Stomach (tissue), 8 donors: ENCODE measurements at regions not wholly inside any gene's neighbourhood (a gene's known extent, or its start where the extent isn't known, plus 50 kb on each side); places are given as distances from the start of the nearest gene placed in this dataset.
A peak's percentile ranks its signal among the peaks of the same experiment; 100 is the strongest.

Source experiments
- DNase-seq, 2 donors: peaks; one replicate each; pipeline versions ENCODE4 v3.0.0 to v3.0.0-alpha.2; 2013 to 2019
- H3K27ac ChIP-seq, 5 donors: fragments of 200-600 bp in 4 of 5; sonication (generic) in 4 of 5; one replicate each; pipeline ENCODE4 v1.5.1; 2013 to 2019; ENCODE audit warnings: mild to moderate bottlenecking in 1 of 5, moderate library complexity in 1 of 5
- H3K27me3 ChIP-seq, 3 donors: fragments of 200-600 bp; sonication (generic); one replicate each; pipeline ENCODE4 v1.5.1; 2017 to 2019; ENCODE audit warnings: mixed run types in 1 of 3
- H3K36me3 ChIP-seq, 4 donors: fragments of 200-600 bp; sonication (generic); 1 replicate in 3 of 4; 2 replicates in 1 of 4; pipeline ENCODE4 v1.5.1; 2016 to 2019
- H3K4me1 ChIP-seq, 4 donors: fragments of 200-600 bp; sonication (generic); one replicate each; pipeline ENCODE4 v1.5.1; 2016 to 2019
- H3K4me3 ChIP-seq, 4 donors: fragments of 200-600 bp; sonication (generic) in 3 of 4; one replicate each; pipeline ENCODE4 v1.5.1; 2016 to 2019; ENCODE audit warnings: mild to moderate bottlenecking in 1 of 4
- H3K9me3 ChIP-seq, 4 donors: fragments of 200-600 bp; sonication (generic); one replicate each; pipeline ENCODE4 v1.5.1; 2016 to 2019
- EP300 ChIP-seq: sonication (generic); formaldehyde crosslinking; IDR thresholded peaks from one replicate; pipeline ENCODE4 v1.6.1; 2017; ENCODE audit warnings: antibody characterized with exemption
- POLR2A ChIP-seq, 4 donors: fragments of 450-650 bp; IDR thresholded peaks; one replicate each; pipeline ENCODE4 v1.6.1; 2016; ENCODE audit warnings: antibody characterized with exemption in 4 of 4, control low read depth in 2 of 4, mild to moderate bottlenecking in 1 of 4, moderate library complexity in 1 of 4
- POLR2AphosphoS5 ChIP-seq, 3 donors: sonication (generic); formaldehyde crosslinking; IDR thresholded peaks; one replicate each; pipeline ENCODE4 v1.6.1; 2016; ENCODE audit warnings: antibody characterized with exemption in 3 of 3
- WGBS, 5 donors: extraction: QIAGEN DNeasy Blood & Tissue Kit in 3 of 5; methylation state at CpG; one replicate each; pipeline versions ENCODE4 v1.1.5 to v1.1.7; 2013 to 2018; 5-methylcytosine and 5-hydroxymethylcytosine counted together
- intact Hi-C: fragments of 100-400 bp; cut with DNase I; formaldehyde crosslinking; loops from one replicate; pipeline ENCODE4 v1.15.1; 2023; ENCODE audit warnings: low total_unique reads
- TF ChIP-seq, protein P1 (sequence below), 7 experiments: fragments of 450-650 bp in 4 of 7; fragments of 200-600 bp in 3 of 7; sonication (generic) in 3 of 7; IDR thresholded peaks; one replicate each; pipeline ENCODE4 v1.5.1; 2016 to 2019; ENCODE audit warnings: antibody characterized with exemption in 7 of 7, control low read depth in 2 of 7, mild to moderate bottlenecking in 1 of 7
- donor health status: healthy with polysubstance abuse.
- donor health status: Bipolar disorder and iron deficiency.
- donor health status: healthy.

DNA sequence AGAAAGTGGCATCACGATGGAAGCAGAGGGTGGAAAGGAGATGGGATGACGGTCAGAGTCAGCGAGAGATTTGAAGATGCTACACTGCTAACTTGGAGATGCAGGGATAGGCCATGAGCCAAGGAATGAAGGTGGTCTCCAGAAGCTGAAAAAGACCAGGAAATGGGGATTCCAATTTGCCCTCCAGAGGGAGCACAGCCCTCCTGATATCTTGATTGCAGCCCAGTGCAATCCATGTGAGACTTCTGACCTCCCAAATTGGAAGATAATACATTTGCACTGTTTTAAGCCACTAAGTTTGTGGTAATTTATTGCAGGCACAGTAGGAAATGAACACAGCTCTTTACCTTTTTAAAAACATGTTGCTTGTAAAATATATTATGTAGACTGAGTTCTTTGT lies 549.5 kb downstream of the VRK1 start:
- WGBS, 5 donors, result 66 to 97% (median 90%) methylated on average over 3 of the region's 3 CpGs
- H3K36me3 ChIP-seq, result no peaks in the 10 kb centered on the region
- no peak for DNase-seq

DNA sequence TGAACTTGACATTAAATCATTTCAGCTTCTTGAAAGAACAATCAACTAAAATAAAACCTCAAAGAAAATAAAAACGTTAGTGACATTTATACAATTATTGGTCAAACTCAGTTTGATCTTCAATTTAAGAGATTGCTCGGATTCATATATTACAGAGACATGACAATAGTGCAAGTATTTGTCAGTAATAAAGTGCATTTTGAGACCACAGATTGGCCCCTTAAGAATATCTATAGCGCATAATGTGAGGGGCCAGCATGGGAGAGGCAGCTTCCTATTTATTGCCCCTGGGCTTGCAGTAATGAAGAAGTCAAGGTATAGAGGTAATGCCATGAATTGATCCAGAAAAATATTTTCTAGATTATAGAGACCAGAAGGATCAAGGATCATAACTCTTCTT lies 552.3 kb downstream of the VRK1 start:
- H3K27ac ChIP-seq, result no peak overlapping the region
- TF ChIP-seq, protein P1, sequence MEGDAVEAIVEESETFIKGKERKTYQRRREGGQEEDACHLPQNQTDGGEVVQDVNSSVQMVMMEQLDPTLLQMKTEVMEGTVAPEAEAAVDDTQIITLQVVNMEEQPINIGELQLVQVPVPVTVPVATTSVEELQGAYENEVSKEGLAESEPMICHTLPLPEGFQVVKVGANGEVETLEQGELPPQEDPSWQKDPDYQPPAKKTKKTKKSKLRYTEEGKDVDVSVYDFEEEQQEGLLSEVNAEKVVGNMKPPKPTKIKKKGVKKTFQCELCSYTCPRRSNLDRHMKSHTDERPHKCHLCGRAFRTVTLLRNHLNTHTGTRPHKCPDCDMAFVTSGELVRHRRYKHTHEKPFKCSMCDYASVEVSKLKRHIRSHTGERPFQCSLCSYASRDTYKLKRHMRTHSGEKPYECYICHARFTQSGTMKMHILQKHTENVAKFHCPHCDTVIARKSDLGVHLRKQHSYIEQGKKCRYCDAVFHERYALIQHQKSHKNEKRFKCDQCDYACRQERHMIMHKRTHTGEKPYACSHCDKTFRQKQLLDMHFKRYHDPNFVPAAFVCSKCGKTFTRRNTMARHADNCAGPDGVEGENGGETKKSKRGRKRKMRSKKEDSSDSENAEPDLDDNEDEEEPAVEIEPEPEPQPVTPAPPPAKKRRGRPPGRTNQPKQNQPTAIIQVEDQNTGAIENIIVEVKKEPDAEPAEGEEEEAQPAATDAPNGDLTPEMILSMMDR (IDR thresholded peaks at IDR 0.05), result no peak
- no peak for TF ChIP-seq POLR2A (IDR thresholded peaks at IDR 0.05)
- TF ChIP-seq POLR2AphosphoS5 (IDR thresholded peaks at IDR 0.05), result no peak
- TF ChIP-seq EP300, result no peak
- H3K9me3 ChIP-seq, result no peaks in the 10 kb centered on the region
- no peaks in the 10 kb centered on the region for H3K27me3 ChIP-seq
- no peaks in the 10 kb centered on the region for H3K36me3 ChIP-seq
- WGBS, 5 donors, result 54 to 81% (median 57%) methylated on average over 2 to 3 of the region's 3 CpGs
- no peak overlapping the region for H3K4me3 ChIP-seq
- intact Hi-C loops, result no loop called here
- DNase-seq, result no peak
- peaks cover 3 to 15% (median 11%) of the 10 kb centered on the region in 4 donors for H3K4me1 ChIP-seq

More for the DNA sequence above, 549.5 kb downstream of the VRK1 start:
- Histone ChIP-seq H3K4me3 (no peak overlapping the region), H3K9me3 (no peaks in the 10 kb centered on the region), H3K27me3 (no peaks in the 10 kb centered on the region), H3K4me1 (peaks cover 3 to 15% (median 11%) of the 10 kb centered on the region in 4 donors), H3K27ac (no peak overlapping the region)
- intact Hi-C loops, result no loop called here
- no peak for TF ChIP-seq POLR2AphosphoS5 (IDR thresholded peaks at IDR 0.05)
- TF ChIP-seq, protein P1 (IDR thresholded peaks at IDR 0.05), result no peak
- TF ChIP-seq EP300, result no peak
- TF ChIP-seq POLR2A (IDR thresholded peaks at IDR 0.05), result no peak

DNA sequence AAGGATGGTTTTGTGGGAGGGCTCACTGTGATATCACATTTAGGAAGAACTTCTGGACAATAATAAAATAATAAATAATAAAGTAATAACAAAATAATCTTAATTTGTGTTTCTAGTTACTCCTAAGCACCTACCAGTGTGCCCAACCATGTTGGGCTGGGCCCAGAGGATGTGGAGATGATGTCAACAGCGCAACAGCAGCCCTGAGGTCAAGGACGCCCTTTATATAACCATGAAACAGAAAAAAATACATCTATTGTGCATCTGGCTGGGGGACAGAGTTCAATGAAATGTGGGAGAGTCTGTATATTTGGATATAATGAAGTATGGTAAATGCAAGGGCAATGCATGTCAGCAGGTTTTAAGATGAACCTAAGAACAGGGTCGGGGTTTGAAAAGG lies 552.8 kb downstream of the VRK1 start:
- Histone ChIP-seq H3K9me3 (no peaks in the 10 kb centered on the region), H3K4me1 (peaks cover 3 to 15% (median 11%) of the 10 kb centered on the region in 4 donors), H3K27ac (peak overlapping the region in 1 of 5 donors; percentile 61), H3K27me3 (no peaks in the 10 kb centered on the region), H3K36me3 (no peaks in the 10 kb centered on the region), H3K4me3 (no peak overlapping the region)
- DNase-seq, result no peak
- intact Hi-C loops, result no loop called here
- no peak for TF ChIP-seq EP300
- TF ChIP-seq POLR2A (IDR thresholded peaks at IDR 0.05), result no peak
- no peak for TF ChIP-seq POLR2AphosphoS5 (IDR thresholded peaks at IDR 0.05)
- TF ChIP-seq, protein P1 (IDR thresholded peaks at IDR 0.05), result no peak
- 77 to 94% (median 90%) methylated on average over 3 of the region's 3 CpGs for WGBS, 5 donors

DNA sequence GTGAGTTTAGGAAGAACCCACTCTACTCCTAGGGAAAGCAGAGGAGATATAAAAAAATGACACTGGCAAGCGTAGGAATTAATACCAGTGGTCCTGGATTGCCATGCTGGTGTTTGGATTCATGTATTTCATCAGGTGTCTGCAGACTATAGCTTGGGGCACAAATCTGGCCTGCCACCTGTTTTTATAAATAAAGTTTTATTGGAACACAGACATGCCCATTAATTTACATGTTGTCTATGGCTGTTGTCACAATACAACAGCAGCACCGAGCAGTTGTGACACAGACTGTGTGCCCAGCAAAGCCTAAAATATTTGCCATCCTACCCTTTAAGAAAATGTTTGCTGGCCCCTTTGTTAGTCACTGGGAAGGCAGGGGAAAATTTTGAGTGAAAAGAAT lies 553.2 kb downstream of the VRK1 start:
- 71 to 85% (median 76%) methylated on average over 2 of the region's 2 CpGs for WGBS, 5 donors

More for the DNA sequence above, 553.2 kb downstream of the VRK1 start:
- H3K9me3 ChIP-seq, result no peaks in the 10 kb centered on the region
- no peak for TF ChIP-seq EP300
- no peak for TF ChIP-seq POLR2AphosphoS5 (IDR thresholded peaks at IDR 0.05)
- TF ChIP-seq POLR2A (IDR thresholded peaks at IDR 0.05), result no peak
- TF ChIP-seq, protein P1 (IDR thresholded peaks at IDR 0.05), result no peak
- intact Hi-C loops, result no loop called here
- H3K27me3 ChIP-seq, result no peaks in the 10 kb centered on the region
- H3K36me3 ChIP-seq, result no peaks in the 10 kb centered on the region
- peaks cover 3 to 15% (median 11%) of the 10 kb centered on the region in 4 donors for H3K4me1 ChIP-seq
- DNase-seq, result no peak
- H3K27ac ChIP-seq, result peak overlapping the region in 3 of 5 donors; percentile 31 to 66 (median 61)
- H3K4me3 ChIP-seq, result no peak overlapping the region
